SU-DHL-6 (cell line): ENCODE measurements at regions not wholly inside any gene's neighbourhood (a gene's known extent, or its start where the extent isn't known, plus 50 kb on each side); places are given as distances from the start of the nearest gene placed in this dataset.

ENCODE experiments used
- H2AFZ ChIP-seq: fragments of 200-600 bp; sonication (generic); 2 replicates; pipeline ENCODE4 v1.6.1; 2014; ENCODE audit warnings: low read depth, mild to moderate bottlenecking, moderate library complexity, mixed read lengths, antibody characterized with exemption, low read length; ENCODE audit not compliant: severe bottlenecking
- H3F3A ChIP-seq: fragments of 200-600 bp; shearing (Covaris generic); 2 replicates; pipeline ENCODE4 v1.6.0; 2016; ENCODE audit warnings: antibody characterized with exemption, mild to moderate bottlenecking; ENCODE audit not compliant: insufficient read depth
- H3K27ac ChIP-seq: fragments of 200-600 bp; sonication (generic); 2 replicates; pipeline ENCODE4 v1.5.1; 2016; ENCODE audit warnings: low read depth, mild to moderate bottlenecking, low read length, moderate library complexity, mixed read lengths
- H3K27me3 ChIP-seq: fragments of 200-600 bp; sonication (generic), shearing (Covaris generic); 2 replicates; pipeline ENCODE4 v1.6.0; 2014; ENCODE audit warnings: mild to moderate bottlenecking, low read length
- H3K36me3 ChIP-seq: fragments of 200-600 bp; sonication (generic); 2 replicates; pipeline ENCODE4 v1.6.1; 2014; ENCODE audit warnings: mild to moderate bottlenecking, low read length, mixed read lengths
- H3K4me2 ChIP-seq: fragments of 300-600, 200-600 bp; shearing (Covaris generic), sonication (generic); 2 replicates; pipeline ENCODE4 v1.6.0; 2014; ENCODE audit warnings: low read length, low read depth, mild to moderate bottlenecking; ENCODE audit not compliant: poor library complexity, severe bottlenecking
- H3K4me3 ChIP-seq: fragments of 200-600 bp; sonication (generic); 2 replicates; pipeline ENCODE4 v1.5.1; 2014; ENCODE audit warnings: antibody characterized with exemption, low read length, mild to moderate bottlenecking, mixed read lengths; ENCODE audit not compliant: insufficient read depth, poor library complexity, severe bottlenecking
- H3K79me2 ChIP-seq: fragments of 200-600 bp; sonication (generic); 2 replicates; pipeline ENCODE4 v1.6.1; 2014; ENCODE audit warnings: mild to moderate bottlenecking, low read length, moderate library complexity; ENCODE audit not compliant: insufficient read depth
- H3K9ac ChIP-seq: fragments of 200-600 bp; sonication (generic); 2 replicates; pipeline ENCODE4 v1.7.0; 2014; ENCODE audit warnings: mild to moderate bottlenecking, low read length
- H3K9me2 ChIP-seq: fragments of 200-600 bp; sonication (generic); replicated peaks from 2 replicates; pipeline ENCODE4 v1.6.1; 2014; ENCODE audit warnings: low read length; ENCODE audit not compliant: insufficient read depth
- H3K9me3 ChIP-seq: fragments of 200-600 bp; sonication (generic); 2 replicates; pipeline ENCODE4 v1.6.1; 2014; ENCODE audit warnings: low read length, mixed read lengths; ENCODE audit not compliant: insufficient read depth
- H4K20me1 ChIP-seq: fragments of 200-600 bp; sonication (generic); 2 replicates; pipeline ENCODE4 v1.6.1; 2014; ENCODE audit warnings: low read depth, mild to moderate bottlenecking, antibody characterized with exemption, low read length, moderate library complexity, mixed read lengths
- EZH2phosphoT487 ChIP-seq: fragments of 200-600 bp; sonication (generic), shearing (Covaris generic); conservative IDR thresholded peaks from 2 replicates; pipeline ENCODE4 v1.6.1; 2018; ENCODE audit warnings: mild to moderate bottlenecking, antibody characterized with exemption, low read length, moderate library complexity, mixed read lengths
- TF ChIP-seq, protein P1 (sequence below): fragments of 200-600 bp; sonication (generic); IDR thresholded peaks from one replicate; pipeline ENCODE4 v1.5.1; 2017; ENCODE audit warnings: antibody characterized with exemption, mild to moderate bottlenecking, low read length, moderate library complexity; ENCODE audit not compliant: insufficient read depth, poor library complexity, severe bottlenecking

GRCh38 chr20:55685841-55686240 lies 319.5 kb downstream of the CBLN4 start:
- Histone ChIP-seq H3K36me3 (no peaks in the 10 kb centered on the region), H3K9me3 (no peaks in the 10 kb centered on the region), H3K9ac (no peak overlapping the region), H3K4me3 (no peak overlapping the region), H3K4me2 (no peak overlapping the region), H2AFZ (no peak overlapping the region), H4K20me1 (no peaks in the 10 kb centered on the region), H3K9me2 (no peaks in the 10 kb centered on the region; the same call in 1 of the 2 replicates), H3K27me3 (no peaks in the 10 kb centered on the region), H3K27ac (no peak overlapping the region), H3K79me2 (no peaks in the 10 kb centered on the region), H3F3A (no peaks in the 10 kb centered on the region)
- TF ChIP-seq EZH2phosphoT487: no peak
- TF ChIP-seq, protein P1, sequence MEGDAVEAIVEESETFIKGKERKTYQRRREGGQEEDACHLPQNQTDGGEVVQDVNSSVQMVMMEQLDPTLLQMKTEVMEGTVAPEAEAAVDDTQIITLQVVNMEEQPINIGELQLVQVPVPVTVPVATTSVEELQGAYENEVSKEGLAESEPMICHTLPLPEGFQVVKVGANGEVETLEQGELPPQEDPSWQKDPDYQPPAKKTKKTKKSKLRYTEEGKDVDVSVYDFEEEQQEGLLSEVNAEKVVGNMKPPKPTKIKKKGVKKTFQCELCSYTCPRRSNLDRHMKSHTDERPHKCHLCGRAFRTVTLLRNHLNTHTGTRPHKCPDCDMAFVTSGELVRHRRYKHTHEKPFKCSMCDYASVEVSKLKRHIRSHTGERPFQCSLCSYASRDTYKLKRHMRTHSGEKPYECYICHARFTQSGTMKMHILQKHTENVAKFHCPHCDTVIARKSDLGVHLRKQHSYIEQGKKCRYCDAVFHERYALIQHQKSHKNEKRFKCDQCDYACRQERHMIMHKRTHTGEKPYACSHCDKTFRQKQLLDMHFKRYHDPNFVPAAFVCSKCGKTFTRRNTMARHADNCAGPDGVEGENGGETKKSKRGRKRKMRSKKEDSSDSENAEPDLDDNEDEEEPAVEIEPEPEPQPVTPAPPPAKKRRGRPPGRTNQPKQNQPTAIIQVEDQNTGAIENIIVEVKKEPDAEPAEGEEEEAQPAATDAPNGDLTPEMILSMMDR: no peak

GRCh38 chr20:55685425-55685824 lies 319.9 kb downstream of the CBLN4 start:
- H3K9ac ChIP-seq: no peak overlapping the region
- no peaks in the 10 kb centered on the region for H3K36me3 ChIP-seq
- H3K4me3 ChIP-seq: no peak overlapping the region
- no peaks in the 10 kb centered on the region; the same call in 1 of the 2 replicates for H3K9me2 ChIP-seq
- TF ChIP-seq EZH2phosphoT487: no peak
- TF ChIP-seq, protein P1: no peak
- no peak overlapping the region for H3K27ac ChIP-seq
- no peaks in the 10 kb centered on the region for H4K20me1 ChIP-seq
- no peak overlapping the region for H2AFZ ChIP-seq
- H3K4me2 ChIP-seq: no peak overlapping the region
- H3K27me3 ChIP-seq: no peaks in the 10 kb centered on the region
- no peaks in the 10 kb centered on the region for H3F3A ChIP-seq
- H3K9me3 ChIP-seq: no peaks in the 10 kb centered on the region
- H3K79me2 ChIP-seq: no peaks in the 10 kb centered on the region

DNA sequence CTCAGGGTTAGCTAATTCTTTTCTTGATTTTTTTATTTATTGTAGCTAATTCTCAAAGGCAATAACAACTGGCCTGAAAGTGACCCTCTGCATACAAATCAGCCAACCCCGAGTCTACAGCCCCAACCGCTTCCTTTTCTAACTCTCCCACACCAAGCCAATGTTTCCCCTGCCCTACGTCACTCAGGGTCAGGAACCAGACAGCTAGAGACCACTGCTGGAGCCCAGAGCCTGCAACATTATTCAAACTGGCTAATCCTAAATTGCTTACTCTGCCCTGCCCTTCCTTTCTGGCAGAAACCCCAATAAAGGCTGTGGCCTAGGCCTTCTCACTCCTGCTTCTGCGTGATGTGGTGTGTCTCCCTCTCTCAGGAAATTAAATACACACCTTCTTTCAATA lies 320.7 kb downstream of the CBLN4 start:
- H4K20me1 ChIP-seq: no peaks in the 10 kb centered on the region
- H3K4me3 ChIP-seq: no peak overlapping the region
- no peak overlapping the region for H3K27ac ChIP-seq
- no peaks in the 10 kb centered on the region; the same call in 1 of the 2 replicates for H3K9me2 ChIP-seq
- no peaks in the 10 kb centered on the region for H3K79me2 ChIP-seq
- no peak overlapping the region for H3K9ac ChIP-seq
- no peak overlapping the region for H2AFZ ChIP-seq
- H3K36me3 ChIP-seq: no peaks in the 10 kb centered on the region
- H3K27me3 ChIP-seq: no peaks in the 10 kb centered on the region
- TF ChIP-seq EZH2phosphoT487: no peak
- TF ChIP-seq, protein P1: no peak
- H3K4me2 ChIP-seq: no peak overlapping the region
- no peaks in the 10 kb centered on the region for H3K9me3 ChIP-seq
- H3F3A ChIP-seq: no peaks in the 10 kb centered on the region
